HG03575 (cell line): ENCODE measurements at regions not wholly inside any gene's neighbourhood (a gene's known extent, or its start where the extent isn't known, plus 50 kb on each side); places are given as distances from the start of the nearest gene placed in this dataset.
"Not testable (repeated sequence)": the region's sequence is repeated elsewhere in the genome, so short reads cannot be mapped to it uniquely, and the experiment has no call there.

Source experiments
- ATAC-seq: cut with Tn5 transposase; IDR thresholded peaks from one replicate; pipeline ENCODE4 v1.9.1; 2021; ENCODE audit not compliant: unreplicated experiment, insufficient number of reproducible peaks, low FRiP score; ENCODE audit errors: extremely low read depth

DNA sequence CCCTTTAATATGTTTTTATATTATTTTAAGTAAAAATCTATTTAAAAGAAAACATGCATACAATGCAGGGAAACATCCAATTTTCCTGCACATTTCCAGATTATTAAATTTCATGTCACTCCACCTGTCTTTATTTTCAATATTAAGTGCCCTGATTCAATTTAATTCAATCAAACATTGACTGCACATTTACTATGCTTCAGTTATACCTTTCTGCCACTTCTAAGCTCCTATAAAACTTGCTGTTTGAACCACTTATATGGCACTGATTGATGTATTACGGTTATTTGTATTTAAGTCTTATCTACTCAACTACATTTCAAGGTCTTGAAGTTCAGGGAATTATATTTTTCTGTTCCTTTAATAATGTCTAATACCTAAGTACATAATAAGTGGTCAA is 198.0 kb downstream of the CAVIN4 start:
- no peak for ATAC-seq

DNA sequence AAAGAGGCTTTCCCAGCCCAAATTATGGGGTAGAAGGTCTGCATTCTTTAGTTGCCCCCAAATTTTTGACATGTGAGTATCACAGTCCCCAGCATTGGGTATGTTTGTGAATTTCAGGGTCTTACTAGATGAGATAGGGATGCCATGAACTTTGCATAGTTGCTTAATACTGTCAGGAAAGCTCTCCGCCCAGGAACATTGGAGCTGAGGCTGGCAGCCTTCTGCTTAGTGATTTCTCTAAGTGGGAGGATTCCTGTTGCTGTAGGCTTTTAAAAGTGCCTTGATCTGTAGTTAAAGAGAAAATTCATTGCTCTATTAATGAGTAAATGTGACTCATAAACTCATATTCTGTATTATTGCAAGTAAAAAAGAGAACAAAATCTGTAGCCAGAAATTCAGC is 206.9 kb downstream of the CAVIN4 start:
- no peak for ATAC-seq

DNA sequence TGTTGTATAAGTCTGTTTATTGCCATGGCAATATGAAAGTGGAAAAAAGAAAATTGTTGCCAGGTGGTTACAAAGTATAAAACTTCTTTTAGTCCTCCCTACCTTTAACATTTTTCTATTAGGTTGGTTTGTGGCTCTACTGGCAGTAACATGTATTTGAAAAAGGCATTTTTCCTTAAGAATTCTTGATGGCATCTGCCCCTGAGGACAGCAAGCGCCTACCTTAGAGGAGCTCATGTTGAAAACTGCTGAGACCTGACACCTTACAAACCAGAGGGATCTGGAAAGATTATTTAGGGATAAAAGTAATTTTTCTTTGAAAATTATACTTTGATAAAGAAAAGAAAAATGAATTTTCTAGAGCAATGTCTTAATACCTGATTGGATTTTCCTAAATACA is 208.1 kb downstream of the CAVIN4 start:
- ATAC-seq = no peak

DNA sequence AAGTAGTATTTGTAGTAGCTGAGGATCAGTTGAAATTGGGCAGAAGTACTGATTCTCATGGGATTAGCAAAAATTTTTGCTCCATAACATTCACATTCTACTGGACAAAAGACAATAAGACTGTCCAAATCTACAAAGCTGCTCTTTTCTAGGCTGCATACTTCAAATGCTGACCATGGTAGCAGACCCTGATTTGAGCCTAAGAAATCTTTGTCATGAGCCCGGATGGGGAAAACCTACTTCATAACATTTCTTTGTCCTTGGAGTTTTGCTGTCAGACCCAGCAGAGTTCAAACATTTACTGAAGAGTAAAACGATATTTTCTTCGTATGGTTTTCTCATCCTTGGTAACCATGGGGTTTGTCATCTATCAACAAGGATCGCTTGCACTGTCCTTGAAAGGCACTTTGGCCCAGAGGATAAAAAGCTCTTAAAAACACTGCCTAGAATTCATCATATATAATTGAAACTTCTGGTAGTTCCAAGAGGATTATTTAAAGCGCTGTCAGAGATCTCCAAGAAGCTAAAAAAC is 216.9 kb downstream of the CAVIN4 start:
- no peak for ATAC-seq

DNA sequence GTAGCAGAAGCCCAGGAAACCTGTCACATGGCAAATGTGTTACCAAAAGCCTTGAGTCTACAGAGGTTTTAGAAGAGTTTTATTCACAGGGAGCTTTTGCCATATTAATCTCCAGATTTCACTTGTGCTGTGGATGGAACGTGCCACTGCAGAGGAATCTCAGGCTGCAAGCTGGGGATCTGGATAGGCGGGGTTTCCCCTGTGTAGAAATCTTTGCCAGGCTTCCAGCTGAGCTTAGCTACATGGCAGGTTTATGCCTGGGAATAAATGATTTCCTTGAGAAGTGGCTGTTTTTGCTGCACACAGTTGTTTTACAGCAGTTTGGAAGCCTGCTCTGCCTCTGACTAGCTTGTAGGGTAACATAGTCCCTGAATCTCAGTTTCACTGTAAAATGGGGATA is 224.6 kb upstream of the PLPPR1 start:
- ATAC-seq = no peak

DNA sequence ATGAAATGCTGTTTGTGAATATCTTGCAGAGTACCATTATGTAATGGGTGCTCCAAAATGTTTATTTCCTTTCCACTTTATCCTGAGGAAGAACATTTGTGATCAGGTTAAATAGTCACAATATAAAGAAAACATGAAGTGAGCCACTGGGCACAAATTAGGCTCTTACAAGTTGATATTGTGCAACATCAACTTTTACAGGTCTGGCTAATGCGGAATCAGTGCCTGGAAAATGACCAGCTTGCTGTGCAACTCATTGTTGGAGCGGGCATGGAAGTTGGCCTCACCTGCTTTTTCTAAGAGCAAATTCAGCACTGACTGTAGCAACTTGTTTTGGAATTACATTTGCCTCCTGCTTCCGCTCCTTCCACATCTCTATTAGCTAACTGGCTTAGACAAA is 216.9 kb upstream of the PLPPR1 start:
- no peak for ATAC-seq

DNA sequence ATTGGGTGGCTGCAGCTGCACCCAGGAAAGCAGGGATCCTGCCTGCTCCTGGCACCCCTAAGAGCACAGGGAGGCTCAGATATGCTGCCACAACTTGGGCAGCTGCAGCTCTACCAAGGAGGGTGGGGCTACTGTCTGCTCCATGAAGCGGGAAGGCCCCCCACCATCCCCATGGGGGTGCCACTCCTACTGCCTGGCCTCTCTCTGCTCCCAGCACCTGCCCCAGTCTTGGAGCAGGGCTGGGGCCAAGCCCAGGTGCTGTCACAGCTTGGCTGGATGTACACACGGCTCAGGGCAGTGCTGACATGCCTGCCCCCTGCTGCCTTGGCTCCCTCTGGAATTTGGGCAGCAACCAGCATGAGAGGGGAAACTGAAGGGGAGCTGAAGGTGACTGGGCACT is 214.7 kb upstream of the PLPPR1 start:
- ATAC-seq = no peak

DNA sequence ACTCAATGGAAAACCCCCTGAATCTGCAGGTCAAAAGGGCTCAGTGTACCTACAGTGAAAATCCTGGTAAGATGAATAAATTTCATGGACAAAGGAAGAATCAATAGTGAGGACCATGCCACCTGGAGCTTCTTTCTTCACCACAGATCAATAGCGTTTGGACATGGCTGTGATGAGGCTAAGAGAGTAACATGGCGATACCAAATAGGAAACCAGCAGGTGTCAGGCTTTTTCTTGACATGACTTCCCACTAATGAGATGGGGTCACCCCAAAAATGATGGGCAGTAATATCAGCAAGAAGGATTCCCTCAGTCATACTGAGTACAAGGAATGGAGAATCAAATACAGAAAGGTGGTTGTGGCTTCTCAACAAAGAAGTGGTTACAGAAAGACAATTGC is 208.5 kb upstream of the PLPPR1 start:
- ATAC-seq = no peak

DNA sequence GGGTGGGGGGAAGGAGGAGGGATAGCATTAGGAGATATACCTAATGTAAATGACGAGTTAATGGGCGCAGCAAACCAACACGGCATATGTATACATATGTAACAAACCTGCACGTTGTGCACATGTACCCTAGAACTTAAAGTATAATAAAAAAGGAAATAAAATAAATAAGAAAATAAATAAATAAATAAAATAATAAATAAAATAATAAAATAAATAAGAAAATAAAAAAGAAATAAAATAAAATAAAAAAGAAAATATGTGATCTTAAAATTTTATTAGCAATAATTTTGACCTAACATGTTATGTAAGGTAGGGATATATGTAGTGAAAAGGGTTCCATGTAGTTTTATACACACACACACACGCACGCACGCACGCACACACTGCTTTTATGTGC is 195.5 kb upstream of the PLPPR1 start:
- not testable (repeated sequence) for ATAC-seq

DNA sequence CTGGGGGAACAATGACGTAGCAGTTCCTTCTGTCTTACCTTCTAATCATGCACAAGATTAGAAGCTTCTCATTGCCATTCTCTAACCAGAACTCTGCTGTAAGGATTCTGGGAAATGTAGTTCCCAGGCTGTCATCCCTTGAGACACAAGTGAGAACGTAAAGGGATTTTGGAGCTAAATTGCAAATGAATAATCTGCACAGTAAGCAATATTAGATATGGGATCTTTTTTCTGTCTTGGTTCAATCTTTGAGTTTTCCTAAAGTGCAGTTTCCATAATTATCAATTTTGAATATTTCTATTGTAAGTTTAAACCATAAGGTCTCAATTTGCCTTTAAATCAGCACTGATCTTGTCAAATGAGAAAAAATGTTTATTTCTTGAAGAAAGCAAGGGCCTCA is 189.7 kb upstream of the PLPPR1 start:
- ATAC-seq = no peak

DNA sequence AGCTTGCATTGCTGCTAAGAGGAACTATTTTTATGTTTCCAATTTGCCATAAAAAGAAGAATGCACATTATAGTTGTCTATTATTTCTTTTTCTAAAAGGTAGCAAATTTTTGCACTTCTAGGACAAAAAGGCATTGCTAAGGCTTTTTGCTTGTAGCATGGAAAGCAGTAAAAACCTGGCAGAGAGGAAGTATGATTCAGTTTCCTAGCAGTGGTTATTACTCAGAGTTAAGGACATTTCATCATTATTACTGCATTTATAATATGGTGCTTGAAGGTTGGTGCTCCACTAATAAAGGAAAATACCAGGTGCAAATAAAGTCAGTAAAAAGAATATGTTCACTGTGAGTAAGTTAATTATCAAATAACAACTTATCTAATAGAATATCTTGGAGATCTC is 179.8 kb upstream of the PLPPR1 start:
- no peak for ATAC-seq

DNA sequence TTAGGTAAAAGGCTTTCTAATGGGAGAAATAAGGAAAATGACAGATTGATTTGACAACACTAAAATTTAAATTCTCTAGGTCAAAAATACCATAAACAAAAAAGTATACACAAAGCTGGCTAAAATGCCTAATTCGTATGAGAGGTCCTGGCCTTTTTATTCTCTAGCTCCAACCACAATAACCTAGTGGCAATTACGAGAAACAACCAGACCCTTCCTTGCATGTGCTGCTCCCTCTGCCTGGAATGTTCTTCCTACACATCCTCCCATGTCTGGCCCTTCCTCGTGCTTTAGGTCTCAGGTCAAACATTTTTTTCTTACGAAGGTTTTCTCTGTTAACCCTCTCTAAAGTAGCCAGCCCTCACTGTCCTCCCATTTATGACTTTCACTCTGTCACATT is 176.4 kb upstream of the PLPPR1 start:
- no peak for ATAC-seq

DNA sequence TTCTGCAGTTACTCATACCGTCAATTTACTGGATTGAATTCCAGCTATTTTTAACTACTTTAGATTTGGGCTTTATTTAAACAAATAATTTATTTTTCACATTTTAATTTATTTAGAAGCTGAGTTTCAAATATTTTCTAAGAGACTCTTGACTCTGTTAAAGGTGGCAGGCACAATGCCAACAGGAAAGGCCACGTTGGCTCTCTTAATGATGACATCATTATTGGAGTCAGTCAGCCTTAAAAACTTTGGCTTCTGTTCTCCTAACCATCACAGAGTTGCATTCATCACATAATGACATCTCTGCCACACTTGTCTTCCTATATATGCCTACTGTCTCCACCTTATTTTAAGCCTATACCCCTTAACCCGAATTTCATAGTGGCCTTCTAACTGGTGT is 172.3 kb upstream of the PLPPR1 start:
- ATAC-seq = no peak

DNA sequence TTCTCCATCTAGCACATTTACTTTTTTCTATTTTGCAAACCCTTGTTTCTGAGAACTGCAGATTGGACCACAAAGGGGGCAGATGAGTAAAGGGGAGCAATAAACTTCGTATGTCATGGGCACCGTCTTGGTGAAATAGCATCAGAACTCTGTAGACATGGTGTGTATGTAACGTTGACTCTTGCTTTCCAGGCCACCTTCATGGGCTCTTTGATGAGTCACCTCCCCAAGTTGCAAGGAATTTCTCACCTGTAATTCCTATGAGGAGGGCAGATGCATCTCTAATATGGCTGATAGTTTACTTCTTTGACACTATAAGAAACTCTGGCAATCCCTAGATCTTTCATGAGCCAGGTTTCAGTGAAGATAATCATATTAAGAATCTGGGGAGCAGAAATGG is 163.4 kb upstream of the PLPPR1 start:
- no peak for ATAC-seq

DNA sequence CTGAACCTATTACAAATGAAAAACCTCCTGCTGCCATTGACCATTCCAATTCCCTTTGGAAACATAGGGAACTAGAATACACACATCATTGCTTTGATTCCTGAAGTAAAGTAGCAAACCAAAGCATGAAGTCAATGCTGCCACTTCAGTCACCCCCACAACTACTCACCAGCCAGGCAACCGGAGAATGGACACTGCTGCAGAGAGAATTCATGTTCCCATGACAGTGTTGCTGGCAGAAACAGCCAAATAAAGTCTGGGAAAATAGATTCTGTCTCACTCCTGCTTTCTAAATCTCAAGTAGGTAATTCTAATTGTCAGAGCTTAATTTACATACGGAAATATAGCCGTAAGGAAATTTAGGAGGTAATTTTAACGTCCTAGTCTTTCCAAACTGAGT is 162.9 kb upstream of the PLPPR1 start:
- no peak for ATAC-seq

DNA sequence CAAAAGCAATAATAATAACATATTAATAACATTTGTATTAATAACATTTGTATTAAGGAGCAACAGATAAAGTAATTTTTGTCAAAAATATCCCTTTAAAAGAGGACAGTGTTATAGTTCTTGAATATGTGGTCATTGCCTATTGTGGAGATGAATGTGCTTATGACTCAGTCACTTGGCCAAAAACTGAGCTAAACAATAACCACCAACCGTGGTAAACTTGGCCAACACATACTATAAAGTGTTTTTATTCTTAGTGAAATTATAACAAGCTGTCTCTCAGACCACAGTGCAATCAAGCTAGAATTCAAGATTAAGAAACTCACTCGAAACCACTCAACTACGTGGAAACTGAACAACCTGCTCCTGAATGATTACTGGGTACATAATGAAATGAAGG is 159.2 kb upstream of the PLPPR1 start:
- no peak for ATAC-seq

DNA sequence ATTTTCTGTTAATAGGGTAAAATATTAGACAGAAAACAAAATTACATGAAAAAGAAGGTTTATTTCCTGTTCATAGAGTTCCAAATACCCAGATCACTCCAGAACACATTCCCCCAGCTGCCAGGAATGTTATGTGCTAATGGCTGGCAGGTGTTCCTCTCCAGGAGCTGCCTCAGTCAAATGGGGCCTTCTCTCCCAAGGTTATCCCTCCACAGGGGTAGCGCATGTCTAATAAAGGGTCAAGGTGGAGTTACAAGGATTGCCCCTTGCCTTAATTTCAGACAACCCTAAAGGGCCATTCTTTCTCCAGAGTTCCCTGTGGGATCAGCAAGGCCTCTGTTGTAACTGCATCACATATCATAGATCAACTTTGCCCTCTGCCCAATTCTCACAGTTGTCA is 148.6 kb upstream of the PLPPR1 start:
- no peak for ATAC-seq

DNA sequence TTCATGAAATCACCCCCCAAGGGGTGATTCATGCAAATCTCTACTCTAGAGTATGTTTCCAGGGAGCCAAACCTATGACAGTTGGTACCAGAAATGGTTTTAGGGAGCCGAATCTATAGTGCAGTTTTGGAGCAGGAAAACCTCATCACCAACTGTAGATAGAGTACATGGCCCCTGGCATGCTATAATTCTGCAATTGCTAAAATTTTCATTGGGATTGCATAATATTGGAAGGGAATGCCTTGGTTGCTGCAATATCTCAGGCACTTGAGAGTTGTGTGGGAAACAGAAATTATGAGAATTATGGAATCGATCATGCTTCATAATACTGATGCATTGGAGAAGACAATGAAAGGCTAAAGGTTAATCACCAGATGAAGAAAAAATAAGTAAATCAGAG is 148.2 kb upstream of the PLPPR1 start:
- ATAC-seq = no peak

DNA sequence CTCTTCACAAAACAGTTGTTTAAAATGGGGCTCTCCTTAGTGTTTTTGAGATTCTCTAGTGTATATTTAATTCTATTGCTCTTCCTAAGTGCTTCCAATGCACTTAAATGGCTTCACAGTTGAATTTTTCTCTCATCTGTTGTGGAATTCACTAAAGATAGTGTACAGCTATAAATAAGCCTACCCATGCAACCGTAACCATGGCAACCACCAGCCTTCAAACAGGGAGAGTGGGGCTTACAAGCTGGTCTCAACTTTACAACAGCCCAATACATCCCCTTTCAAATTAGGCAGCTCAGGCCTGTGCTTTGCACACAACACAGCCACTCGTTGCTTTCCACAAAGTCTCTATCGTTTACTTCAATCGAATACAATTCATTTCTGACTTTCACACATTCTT is 144.0 kb upstream of the PLPPR1 start:
- ATAC-seq = no peak

DNA sequence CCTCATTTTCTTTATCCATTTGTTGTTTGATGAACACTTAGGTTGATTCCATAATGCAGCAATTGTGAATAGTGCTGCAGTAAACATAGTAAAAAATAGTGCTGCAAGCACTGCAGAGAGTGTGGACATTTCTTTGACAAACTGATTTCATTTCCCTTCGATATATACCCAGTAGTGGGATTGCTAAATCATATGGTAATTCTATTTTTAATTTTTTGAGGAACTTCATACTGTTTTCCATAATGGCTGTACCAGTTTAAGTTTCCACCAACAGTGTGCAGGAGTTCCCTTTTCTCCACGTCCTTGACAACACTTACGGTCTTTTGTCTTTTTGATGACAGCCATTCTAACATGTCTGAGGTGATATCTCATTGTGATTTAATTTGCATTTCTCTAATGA is 138.2 kb upstream of the PLPPR1 start:
- no peak for ATAC-seq

DNA sequence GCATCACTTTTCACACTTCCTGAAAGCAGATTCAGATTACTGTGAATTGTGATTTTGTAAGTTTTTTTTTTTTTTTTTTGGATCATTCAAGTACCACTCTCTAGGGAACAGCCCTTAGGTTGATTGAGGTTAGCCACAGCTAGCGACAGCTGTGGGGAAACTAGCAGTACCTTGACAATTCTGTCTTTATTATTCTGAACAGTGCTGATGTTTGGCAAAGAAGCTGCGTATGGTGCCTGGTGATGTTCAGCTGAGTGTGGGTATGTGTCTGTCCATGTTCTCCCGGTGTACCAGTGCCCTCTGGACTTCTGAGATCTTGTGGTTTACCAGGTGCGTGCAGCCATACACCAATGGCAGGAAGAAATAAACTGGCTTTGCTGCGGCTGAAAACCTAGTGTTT is 117.3 kb upstream of the PLPPR1 start:
- no peak for ATAC-seq

DNA sequence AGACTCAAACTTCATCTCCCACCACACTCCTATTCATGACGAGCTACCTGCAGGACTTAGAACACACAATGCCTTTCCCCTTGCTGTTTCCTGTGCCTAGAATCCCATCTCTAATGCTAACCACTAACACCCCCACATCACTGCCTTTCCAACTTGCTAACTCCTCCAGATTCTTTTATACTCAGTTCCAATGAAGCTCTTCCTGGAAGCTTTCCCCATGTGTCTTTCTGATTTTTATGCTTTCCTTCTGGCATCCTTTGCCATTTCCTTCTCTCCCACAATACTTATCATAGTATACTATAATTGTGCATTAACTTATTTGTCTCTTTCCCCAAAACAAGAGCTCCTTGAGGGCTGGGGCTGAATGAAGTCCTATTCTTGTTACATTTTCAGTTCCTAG is 115.3 kb upstream of the PLPPR1 start:
- ATAC-seq = no peak
